ENCODE measurements at regions not wholly inside any gene's neighbourhood (a gene's known extent, or its start where the extent isn't known, plus 50 kb on each side); places are given as distances from the start of the nearest gene placed in this dataset.
"Not testable (repeated sequence)": the region's sequence is repeated elsewhere in the genome, so short reads cannot be mapped to it uniquely, and the experiment has no call there.

GRCh38 chr4:82247171-82247570 is 126.6 kb downstream of the HNRNPD start:
- DNase-seq: no peak

DNA sequence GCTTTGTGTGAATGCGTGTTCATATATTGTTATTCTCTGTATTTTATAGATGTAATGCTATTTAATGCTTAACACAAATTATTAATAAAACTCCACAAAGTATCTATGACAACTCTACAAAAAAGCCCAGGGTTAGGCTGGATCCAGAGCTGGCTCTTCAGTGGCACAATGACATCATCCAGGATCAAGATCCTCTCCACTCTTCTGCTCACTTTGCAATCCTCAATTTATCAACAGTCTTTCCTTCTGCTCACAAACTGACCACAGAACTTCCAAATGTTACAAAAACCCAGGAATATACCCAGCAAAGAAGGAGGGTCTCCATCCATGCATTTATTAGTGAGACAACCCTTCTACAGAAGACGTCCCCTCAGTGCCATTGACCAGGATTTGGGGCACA is 132.3 kb downstream of the HNRNPD start:
- DNase-seq: no peak

GRCh38 chr4:82240410-82240809 is 133.4 kb downstream of the HNRNPD start:
- no peak for DNase-seq

DNA sequence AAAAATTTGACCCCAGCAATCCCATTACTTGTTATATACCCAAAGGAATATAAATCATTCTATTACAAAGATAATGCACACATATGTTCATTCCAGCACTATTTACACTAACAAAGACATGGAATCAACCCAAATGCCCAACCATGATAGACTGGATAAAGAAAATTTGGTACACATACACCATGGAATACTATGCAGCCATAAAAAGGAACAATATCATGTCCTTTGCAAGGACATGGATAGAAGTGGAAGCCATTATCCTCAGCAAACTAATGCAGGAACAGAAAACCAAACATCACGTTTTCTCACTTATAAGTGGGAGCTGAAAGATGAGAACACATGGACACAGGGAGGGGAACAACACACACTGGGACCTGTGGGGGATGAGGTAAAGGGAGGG is 136.6 kb downstream of the HNRNPD start:
- DNase-seq: not testable (repeated sequence)

GRCh38 chr4:82235346-82235745 is 138.4 kb downstream of the HNRNPD start:
- no peak for DNase-seq

DNA sequence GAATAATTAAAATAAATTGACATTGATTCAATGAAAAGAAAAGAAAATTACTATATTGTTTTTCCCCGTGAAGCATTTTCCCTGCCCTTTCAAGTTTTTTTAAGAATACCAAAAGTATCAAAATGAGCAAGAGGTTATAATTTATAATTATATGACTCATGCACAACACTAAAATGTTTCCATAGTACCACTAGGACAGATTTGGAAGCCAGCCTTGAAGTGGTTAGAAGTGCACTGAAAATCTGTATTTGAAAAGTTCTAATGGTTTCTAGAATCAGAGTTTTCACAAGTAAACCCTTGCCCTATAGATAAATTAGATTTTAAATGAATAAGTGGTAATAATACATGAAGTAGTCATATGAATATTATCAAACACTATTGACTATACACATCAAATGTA is 140.9 kb downstream of the HNRNPD start:
- DNase-seq: no peak

DNA sequence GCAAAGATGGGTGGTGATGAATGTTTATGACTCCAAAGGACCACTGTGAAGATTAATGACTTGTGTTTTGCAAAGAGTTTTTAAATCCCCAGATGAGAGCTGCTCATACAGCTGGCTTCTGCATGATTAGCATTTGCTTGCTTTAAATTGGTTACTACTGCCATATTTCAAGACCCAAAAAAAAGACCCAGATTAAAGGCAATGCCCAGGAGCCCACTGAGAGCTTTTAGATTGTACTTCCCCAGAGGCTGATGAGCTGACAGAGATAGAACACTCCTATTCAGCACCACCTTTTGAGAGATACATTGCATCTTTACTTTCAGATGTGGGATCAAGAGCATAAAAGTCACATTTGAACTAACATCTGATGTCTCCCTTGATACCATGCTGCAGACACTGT is 142.0 kb downstream of the HNRNPD start:
- DNase-seq: no peak

DNA sequence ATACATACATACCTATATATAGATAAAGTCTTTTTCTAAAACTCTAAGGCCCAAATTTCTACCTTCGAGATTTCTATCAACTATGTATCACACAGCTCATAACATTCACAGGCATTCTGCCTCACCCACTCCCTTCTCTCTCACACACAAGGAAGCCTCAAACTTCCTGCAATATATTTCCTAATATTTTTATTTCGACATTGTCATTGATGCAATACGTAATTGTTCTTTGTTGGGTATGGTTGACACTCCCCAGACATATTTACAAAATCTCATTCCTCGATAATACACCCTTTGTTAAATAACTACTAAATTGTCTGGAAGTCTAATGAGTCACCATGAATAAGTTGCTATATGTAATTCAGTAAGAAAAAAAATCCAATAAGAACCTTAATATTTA is 143.5 kb downstream of the HNRNPD start:
- no peak for DNase-seq

DNA sequence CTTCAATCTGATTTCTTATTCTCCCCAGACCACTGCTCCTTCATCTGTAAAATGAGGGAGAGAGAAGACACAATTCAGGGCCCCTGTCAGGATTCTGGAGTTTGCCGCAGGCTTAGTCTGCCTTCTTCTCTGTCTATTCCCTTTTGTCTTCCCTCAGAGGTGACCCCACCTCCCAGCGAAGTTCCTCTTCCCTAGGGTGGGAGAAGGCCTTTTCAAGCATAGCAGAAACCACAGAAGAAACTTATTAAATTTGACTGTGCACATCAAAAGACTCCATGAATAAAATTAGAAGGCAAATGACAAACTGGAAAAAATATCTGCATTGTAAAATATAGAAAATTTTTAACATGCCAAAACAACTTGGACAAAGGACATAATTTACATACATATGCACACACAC is 148.8 kb downstream of the HNRNPD start:
- no peak for DNase-seq

DNA sequence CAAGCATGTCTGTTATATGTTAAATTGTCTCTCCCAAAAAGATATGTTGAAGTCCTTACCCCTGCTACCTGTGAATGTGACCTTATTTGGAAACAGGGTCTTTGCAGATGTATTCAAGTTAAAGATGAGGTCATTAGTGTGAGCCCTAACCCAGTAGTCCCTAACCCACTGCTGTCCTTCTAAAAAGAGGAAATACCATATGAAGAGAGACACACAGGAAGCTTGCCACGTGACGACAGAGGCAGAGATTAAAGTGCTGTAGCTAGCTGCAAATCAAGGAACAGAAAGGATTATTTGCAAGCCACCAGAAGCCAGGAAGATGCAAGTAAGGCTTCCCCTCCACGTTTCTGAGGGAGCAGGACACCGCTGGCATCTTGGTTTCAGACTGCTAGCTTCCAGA is 150.1 kb downstream of the HNRNPD start:
- DNase-seq: no peak

DNA sequence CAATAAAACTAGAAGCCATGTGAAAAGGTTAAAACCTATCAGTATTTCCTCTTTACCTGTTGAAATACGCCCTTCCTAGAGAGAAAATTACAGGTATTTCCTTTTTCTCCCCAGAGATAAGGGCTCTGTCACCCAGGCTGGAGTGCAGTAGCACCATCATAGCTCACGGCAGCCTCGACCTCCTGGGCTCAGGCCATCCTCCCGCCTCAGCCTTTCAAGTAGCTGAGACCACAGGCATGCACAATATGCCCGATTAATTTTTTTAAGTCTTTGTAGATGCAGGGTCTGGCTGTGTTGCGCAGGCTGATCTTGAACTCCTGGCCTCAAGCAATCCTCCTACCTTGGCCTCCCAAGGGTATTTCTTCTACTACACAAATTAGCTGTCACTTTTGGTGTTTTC is 154.4 kb downstream of the HNRNPD start:
- no peak for DNase-seq

DNA sequence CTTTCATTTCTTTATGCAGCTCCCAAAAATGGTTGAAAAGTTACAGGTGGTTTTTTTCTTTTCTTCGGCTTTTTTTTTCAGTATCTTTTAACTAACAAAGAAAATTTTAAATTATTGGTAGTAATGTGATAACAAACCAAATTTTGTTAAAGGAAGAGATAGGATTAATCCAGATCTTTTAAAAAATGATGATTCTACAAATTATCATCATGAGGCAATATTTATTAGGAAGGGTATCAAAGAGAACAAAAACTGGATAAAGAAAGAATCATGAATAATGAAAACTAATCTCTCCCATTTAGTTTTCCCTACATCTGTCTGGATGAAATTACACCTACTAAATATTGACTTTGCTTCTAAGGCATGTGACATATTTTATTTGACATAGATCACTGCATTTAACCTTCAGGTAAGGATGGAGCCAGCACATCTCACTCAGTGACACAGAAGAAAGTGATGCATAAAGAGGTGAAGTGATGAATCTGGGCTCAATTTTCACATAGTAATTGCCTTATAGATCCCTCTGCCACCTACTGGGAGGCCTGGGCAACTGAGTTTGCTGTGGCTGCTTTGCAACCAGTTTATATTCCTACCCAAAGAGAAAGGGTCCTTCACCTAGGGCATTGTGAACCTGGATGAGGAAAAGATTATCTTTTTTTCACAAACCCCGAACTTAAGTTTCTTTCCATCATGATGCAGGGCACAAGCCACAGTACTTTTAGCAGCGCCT is 155.6 kb downstream of the HNRNPD start:
- no peak for DNase-seq

GRCh38 chr4:82216219-82216618 is 157.6 kb downstream of the HNRNPD start:
- no peak for DNase-seq

- DNase-seq: no peak
Observed at GRCh38 chr4:82215800-82216199, 158.0 kb downstream of the HNRNPD start.

DNA sequence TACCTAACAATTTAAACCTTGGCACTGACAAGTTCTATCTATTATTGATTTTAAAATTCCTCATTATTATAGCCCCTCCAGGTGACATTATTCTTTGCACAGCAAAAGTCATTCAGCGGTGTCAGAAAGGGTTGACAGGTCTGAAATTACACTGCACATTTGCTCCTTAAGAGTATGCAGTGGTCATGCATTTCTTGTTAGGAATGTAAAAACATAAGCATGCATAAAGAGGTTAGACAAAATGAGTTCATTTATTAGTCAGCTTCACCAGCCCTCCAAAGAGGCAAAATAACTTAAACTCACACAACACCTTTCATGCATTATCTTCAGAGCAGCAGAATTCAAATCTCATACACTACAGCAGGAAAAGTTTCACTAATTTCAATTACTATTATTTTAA is 158.8 kb downstream of the HNRNPD start:
- no peak for DNase-seq

DNA sequence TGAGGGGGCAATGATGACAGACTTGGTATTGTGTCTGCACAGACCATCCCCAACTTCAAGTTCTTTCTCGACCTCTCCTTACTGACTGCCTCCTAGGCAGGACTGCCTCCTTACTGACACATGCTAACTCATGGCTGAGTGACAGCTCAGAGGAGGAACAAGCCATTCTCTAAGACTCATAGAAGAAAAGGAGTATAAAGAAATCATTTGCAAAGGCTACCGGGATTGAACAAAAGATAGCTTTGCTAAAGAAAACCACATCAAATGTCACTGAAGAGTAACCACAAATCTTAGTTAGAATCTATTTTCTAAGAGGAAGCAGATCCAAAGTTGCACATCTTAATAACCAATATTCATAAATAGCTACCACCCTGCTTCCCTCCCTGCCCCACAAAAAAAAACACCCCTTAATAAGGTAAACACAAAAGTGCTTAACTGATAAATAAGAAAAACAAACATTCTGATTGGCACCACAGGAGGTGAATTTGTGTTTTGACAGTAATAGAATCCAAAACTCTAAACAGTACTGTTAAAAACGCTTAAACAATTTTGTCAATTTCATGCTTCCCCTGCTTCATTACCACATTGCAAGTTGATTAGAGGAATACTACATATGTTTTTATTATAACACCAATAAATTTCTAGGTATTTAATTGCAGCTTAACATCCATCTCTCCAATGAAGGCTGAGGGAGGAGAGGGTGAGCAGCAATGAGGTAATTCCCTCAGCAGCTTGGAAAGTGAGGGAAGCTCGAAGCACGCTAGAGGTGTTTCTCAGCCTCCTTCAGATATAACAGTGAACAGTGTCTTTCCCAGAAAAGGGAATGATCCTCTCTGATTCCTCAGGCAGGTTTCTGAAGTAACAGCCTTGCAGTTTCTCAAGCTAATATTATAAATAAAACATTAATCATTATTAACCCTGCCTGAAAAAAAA is 160.0 kb downstream of the HNRNPD start:
- DNase-seq: no peak

GRCh38 chr4:82201805-82202641 is 171.8 kb downstream of the HNRNPD start:
- DNase-seq: no peak

DNA sequence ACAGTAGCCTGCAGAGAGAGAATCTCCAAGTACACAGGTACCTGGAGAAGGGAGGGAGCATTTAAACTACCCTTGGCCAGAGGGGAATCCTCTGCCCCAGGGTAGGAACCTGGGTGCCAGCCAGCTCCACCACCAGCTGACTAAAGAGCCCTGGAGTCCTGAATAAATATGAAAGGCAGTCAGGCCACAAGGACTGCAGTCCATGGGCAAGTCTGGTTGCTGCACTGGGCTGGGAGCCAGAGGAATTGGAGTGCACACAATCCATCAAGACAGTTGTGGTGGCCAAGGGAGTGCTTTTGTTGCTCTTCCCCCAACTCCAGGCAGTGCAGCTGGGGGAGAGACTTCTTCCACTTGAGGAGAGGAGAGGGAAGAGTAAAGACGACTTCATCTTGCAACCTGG is 172.5 kb downstream of the HNRNPD start:
- DNase-seq: no peak

- DNase-seq: no peak
Observed at GRCh38 chr4:82200046-82200445, 173.7 kb downstream of the HNRNPD start.

- no peak for DNase-seq
Observed at GRCh38 chr4:82194329-82194728, 179.5 kb downstream of the HNRNPD start.

DNA sequence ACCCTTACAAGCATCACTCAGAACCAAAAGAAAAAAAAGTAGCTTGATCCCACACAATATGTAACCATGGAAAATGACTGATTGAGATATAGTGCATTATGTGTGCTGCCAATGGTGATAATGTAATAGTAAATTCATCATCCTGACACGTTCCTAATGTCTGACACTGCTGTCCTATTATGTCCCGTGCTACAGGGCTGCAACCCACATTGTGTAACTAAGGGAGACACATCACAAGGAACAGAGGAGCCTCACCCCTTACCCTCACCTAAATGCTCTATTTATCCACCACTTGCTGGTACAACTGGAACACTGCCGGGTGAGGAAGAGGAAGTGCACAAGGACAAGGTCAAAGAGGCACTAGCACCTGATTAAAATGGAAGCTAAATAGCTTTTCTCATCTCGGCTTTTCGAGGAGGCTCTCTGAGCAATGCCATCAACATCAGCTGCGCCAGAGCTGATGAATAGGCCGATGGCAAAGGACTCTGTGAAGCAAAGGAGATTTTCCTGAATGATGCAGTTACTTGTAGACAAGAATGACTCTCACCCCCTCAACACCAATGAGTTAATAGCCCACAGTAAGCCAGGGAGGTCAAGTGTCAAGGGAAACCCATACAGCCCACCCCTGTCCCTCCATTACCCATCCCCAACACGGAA is 181.6 kb downstream of the HNRNPD start:
- DNase-seq: no peak

DNA sequence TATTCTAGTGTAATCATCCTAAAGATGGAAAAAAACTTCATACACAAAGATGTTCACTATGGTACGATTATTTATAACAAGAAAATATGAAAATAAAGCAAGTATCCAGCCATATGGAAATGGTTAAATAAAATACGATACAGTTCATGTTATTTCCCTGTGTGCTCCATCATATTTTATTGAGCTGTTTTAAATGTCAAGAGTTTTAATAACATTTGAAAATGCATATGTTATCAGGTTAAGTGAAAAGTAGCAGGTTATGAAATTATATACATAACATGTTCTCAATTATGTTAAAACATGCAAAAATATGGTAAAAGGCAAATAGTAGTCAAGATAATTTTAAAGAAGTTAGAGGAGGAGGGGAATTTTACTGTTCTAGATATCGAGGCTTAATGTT is 192.0 kb downstream of the HNRNPD start:
- DNase-seq: no peak

GRCh38 chr4:82172186-82172585 is 201.6 kb downstream of the HNRNPD start:
- no peak for DNase-seq

Measured in cerebellar nuclear complex (tissue), 1 donor.